T-helper 17 cell (primary cell): ENCODE measurements at regions not wholly inside any gene's neighbourhood (a gene's known extent, or its start where the extent isn't known, plus 50 kb on each side); places are given as distances from the start of the nearest gene placed in this dataset.

Experiments used
- ATAC-seq: fragments of 150-1000 bp; cut with Tn5 transposase; 2 replicates; pipeline ENCODE4 v1.10.0; 2021; ENCODE audit warnings: mild to moderate bottlenecking, moderate library complexity
- DNase-seq, 3 donors: peaks; one replicate each; pipeline versions ENCODE4 v3.0.0 to v3.0.0-alpha.2; 2020 to 2021
- H3K9me3 ChIP-seq: one replicate; pipeline ENCODE4 v1.7.0; 2013; ENCODE audit warnings: low read length, mild to moderate bottlenecking; ENCODE audit not compliant: control insufficient read depth, poor library complexity, severe bottlenecking
- H3K27ac Mint-ChIP-seq: one replicate; pipeline ENCODE4 v1.8.0; 2022; ENCODE audit warnings: mild to moderate bottlenecking, moderate library complexity, mixed read lengths
- H3K27me3 Mint-ChIP-seq: one replicate; pipeline ENCODE4 v1.8.0; 2022; ENCODE audit warnings: mixed read lengths
- H3K36me3 Mint-ChIP-seq: one replicate; pipeline ENCODE4 v1.8.0; 2022; ENCODE audit warnings: low read depth, mixed read lengths
- H3K4me1 Mint-ChIP-seq: one replicate; pipeline ENCODE4 v1.8.0; 2022; ENCODE audit warnings: mild to moderate bottlenecking, mixed read lengths
- H3K4me3 Mint-ChIP-seq: one replicate; pipeline ENCODE4 v1.8.0; 2022; ENCODE audit warnings: mild to moderate bottlenecking, moderate library complexity, mixed read lengths

DNA sequence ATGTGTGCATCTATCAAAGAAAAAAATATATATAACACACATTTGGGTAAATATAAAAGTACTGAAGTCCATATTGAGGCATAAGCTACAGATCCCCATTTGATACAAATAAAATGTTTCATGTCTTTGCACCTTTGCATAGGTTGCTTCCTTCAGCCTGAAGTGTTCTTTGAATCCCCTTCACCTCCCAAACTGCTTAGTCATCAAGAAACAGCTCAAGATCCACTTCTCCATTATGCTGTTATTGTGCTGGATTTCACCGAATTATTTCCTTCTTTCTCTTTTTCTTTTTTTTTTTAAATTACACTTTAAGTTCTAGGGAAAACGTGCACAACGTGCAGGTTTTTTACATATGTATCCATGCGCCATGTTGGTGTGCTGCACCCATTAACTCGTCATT is 419.1 kb downstream of the ENC1 start:
- no peaks in the 10 kb centered on the region for H3K9me3 ChIP-seq
- peaks cover 7% of the 10 kb centered on the region for H3K27me3 Mint-ChIP-seq
- DNase-seq (no peak), ATAC-seq (no peak)
- H3K4me3 Mint-ChIP-seq: no peak overlapping the region
- no peaks in the 10 kb centered on the region for H3K4me1 Mint-ChIP-seq
- H3K36me3 Mint-ChIP-seq: no peaks in the 10 kb centered on the region
- no peak overlapping the region for H3K27ac Mint-ChIP-seq

DNA sequence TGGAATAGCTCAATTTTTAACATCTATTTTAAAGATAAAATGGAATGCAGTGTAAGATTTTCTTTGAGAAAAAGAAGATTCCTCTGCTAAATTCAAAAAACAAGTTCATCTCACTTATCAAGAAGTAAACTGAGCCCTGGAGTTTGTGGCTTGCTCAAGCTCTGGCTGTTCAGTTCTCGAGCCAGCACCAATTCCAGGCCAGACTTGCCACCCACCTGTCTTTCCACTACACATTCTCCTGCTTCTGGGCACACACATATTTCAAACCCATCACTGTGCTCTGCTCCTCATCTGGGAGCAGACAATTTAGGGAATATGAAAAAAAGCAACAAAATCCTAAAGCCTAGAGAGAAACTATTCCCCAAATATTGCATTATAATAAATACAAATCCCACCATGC is 424.5 kb downstream of the ENC1 start:
- Mint-ChIP-seq H3K4me1 (no peaks in the 10 kb centered on the region), H3K27ac (no peak overlapping the region), H3K27me3 (peaks cover 6% of the 10 kb centered on the region), H3K4me3 (no peak overlapping the region), H3K36me3 (no peaks in the 10 kb centered on the region)
- no peaks in the 10 kb centered on the region for H3K9me3 ChIP-seq
- DNase-seq (no peak), ATAC-seq (no peak)

DNA sequence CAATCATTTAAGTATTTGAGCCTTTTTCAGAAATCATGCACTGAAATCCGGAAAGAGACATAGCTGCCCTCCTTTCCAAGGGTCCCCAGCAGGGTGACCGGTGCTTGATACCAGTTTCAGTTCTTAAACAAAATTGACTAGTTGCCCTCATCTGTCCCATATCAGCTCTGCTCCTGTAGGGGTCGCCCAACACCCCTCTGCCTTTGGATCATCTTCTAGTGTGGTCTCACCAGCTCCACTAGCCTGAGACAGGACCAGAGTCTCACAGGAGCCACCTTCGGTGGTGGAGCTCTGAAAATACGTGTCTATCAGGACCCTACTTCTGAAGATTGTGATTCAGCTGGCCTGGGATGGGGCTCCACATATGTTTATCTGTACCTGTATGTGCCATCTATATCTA is 428.2 kb downstream of the ENC1 start:
- H3K4me1 Mint-ChIP-seq: no peaks in the 10 kb centered on the region
- no peak for DNase-seq
- no peak for ATAC-seq

DNA sequence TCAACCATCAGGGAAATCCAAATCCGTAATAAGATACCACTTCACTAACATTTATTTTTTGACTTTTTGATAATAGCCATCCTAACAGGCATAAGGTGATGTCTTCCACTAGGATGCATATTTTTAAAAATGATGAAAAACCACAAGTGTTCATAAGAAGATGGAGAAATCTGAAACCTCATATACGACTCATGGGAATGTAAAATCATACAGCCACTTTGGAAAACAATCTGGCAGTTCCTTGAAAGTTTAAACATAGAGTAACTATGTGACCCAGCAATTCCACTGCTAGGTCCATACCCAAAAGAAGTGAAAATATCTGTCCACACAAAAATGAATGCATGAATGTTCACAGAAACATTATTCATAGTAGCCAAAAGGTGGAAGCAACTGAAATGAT is 431.0 kb downstream of the ENC1 start:
- peaks cover 30% of the 10 kb centered on the region for H3K27me3 Mint-ChIP-seq
- H3K9me3 ChIP-seq: no peaks in the 10 kb centered on the region
- DNase-seq: no peak
- no peaks in the 10 kb centered on the region for H3K36me3 Mint-ChIP-seq
- H3K4me1 Mint-ChIP-seq: no peaks in the 10 kb centered on the region
- no peak overlapping the region for H3K4me3 Mint-ChIP-seq
- no peak overlapping the region for H3K27ac Mint-ChIP-seq
- no peak for ATAC-seq

More for the DNA sequence above, 428.2 kb downstream of the ENC1 start:
- H3K4me3 Mint-ChIP-seq: no peak overlapping the region
- no peaks in the 10 kb centered on the region for H3K9me3 ChIP-seq
- no peaks in the 10 kb centered on the region for H3K36me3 Mint-ChIP-seq
- H3K27ac Mint-ChIP-seq: no peak overlapping the region
- H3K27me3 Mint-ChIP-seq: peaks cover 25% of the 10 kb centered on the region

DNA sequence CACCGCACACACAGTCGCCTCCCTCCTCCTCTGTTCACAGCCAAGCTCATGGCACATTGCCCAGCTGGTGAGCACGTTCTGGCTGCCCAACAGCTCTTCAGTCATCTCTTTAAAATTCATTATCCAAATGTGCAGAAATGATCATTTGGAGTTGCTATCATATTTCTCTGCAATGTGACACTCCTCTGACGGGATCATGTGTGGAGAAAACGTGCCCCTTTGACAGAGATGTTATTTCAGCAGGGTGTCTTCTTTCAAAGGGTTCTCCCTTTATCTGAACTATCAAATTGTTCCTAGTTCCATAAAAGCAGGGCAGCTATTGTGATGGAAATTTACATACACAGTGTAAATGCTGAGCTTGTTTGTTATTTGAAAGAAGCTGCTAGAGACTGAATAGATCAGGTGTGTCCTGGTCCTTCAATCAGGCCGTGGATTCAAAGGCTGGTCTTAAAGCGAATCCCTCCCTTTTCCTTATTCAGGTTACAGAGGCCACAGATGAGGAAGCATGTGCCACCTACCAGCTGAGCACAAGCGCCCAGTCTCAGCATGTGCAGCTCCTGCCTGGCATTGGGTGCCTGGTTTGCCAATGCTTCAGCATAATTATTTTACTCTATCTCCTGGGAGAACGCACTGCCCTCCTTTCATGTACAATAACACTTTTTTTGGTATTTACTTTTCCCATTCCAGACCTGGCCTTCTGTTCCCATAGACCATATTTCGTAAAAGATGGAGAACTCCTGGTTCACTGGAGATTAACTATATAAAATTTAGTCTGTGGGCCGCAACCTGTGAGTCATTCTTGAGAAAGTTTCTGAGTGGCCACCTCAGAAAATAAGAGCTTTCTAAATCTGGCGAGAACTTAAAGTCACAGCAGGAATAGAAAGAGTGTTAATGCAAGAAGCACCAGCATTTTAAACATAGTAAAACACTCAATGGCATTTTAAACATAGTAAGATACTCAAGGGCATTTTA is 433.7 kb downstream of the ENC1 start:
- ATAC-seq (no peak), DNase-seq (no peak)
- Mint-ChIP-seq H3K4me1 (no peaks in the 10 kb centered on the region), H3K27me3 (peaks cover 30% of the 10 kb centered on the region), H3K36me3 (no peaks in the 10 kb centered on the region), H3K27ac (no peak overlapping the region), H3K4me3 (no peak overlapping the region)
- H3K9me3 ChIP-seq: no peaks in the 10 kb centered on the region

DNA sequence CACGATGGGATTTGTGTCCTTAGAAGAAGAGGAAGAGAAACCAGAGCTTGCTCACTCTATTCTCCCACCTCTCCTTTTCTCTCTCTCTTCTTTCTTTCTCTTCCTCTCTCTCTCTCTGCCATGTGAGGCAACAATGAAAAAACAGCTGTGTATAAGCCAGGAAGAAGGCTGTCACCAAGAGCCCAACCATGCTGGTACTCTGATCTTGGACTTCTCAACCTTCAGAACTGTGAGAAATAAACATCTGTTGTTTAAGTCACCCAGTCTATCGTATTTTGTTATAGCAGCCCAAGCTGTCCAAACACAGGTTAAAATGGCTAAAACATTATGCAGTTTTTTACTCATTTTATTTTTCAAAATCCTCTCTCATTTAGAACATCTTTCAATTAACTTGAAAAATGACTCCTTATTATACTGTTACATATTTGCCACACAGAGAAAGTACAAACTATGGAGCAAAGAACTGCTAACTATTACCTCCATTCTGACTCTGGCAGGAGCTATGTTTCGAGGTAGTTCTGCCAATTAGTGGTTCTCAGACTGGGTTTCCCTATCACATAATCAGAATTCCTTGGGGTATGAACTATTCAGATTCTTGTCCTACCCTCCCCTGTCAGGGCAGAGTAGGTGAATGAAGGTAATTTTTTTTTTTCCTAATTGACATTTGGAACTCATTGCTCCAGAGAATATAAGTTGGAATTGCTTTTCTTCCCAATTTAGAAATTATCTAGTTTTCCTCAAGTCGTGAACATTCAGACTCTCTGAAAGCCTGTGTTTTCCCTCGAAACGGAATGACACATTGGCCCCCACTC is 434.6 kb downstream of the ENC1 start:
- Mint-ChIP-seq H3K4me1 (no peaks in the 10 kb centered on the region), H3K4me3 (no peak overlapping the region), H3K36me3 (no peaks in the 10 kb centered on the region), H3K27ac (no peak overlapping the region), H3K27me3 (peaks cover 28% of the 10 kb centered on the region)
- ATAC-seq: no peak
- DNase-seq: no peak
- H3K9me3 ChIP-seq: no peaks in the 10 kb centered on the region

DNA sequence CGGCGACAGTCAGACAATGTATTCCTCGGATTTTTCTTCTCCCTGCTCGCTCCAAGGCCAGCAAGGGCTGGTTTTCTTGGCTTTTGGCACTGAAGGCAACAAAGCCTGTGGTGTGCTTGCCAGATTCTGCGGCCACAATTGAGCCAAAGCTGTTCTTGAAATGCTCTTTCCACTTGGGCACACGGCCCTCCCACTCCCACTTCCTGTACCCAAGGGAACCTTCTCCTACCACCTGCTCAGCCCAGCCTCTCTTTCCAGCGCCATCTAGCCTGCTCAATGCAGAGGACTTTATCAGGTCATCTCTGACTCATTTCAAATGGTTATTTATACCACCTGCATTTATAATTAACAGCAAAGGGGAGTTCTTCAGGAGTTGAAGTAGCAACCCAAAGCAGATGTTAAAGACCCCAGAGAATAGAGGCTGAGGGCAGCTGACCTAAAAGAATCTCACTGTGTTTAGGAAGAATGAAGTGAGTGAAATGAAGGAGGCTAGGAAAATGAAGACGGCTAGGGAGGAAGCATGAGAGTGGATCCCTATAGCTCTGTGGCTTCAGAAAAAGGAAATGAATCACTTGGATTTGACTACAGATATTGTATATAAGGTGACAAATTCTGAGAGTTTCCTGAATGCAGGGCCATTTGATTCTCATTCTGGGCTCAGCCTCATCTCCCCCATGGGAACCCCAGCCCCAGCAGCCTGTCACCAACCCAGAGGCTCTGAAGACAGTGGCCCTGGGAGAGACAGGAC is 439.0 kb downstream of the ENC1 start:
- Mint-ChIP-seq H3K27ac (no peak overlapping the region), H3K4me3 (no peak overlapping the region), H3K4me1 (no peaks in the 10 kb centered on the region), H3K36me3 (no peaks in the 10 kb centered on the region), H3K27me3 (peaks cover 13% of the 10 kb centered on the region)
- ATAC-seq: no peak
- H3K9me3 ChIP-seq: no peaks in the 10 kb centered on the region
- DNase-seq: no peak

DNA sequence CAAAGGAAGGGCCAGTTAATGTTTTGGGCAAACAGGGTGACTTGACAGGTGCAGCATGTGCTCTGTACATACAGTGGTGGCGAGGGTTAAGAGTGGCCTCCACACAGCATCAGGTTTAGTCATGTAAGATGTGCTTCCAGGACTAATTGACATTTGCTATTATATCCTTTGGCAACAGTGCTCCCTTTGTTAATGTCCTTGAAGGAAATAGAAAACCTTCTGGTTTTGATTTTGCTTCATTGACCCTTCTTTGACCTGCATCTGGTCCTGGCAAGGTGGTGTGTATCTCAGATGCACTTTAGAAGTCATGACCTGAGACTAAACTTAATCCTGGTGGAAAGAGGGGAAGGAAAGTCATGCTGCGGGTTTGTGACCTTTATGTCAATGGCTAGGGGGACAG is 440.0 kb downstream of the ENC1 start:
- Mint-ChIP-seq H3K4me3 (no peak overlapping the region), H3K36me3 (no peaks in the 10 kb centered on the region), H3K27ac (no peak overlapping the region), H3K4me1 (no peaks in the 10 kb centered on the region), H3K27me3 (peaks cover 7% of the 10 kb centered on the region)
- no peaks in the 10 kb centered on the region for H3K9me3 ChIP-seq
- DNase-seq (no peak), ATAC-seq (no peak)

DNA sequence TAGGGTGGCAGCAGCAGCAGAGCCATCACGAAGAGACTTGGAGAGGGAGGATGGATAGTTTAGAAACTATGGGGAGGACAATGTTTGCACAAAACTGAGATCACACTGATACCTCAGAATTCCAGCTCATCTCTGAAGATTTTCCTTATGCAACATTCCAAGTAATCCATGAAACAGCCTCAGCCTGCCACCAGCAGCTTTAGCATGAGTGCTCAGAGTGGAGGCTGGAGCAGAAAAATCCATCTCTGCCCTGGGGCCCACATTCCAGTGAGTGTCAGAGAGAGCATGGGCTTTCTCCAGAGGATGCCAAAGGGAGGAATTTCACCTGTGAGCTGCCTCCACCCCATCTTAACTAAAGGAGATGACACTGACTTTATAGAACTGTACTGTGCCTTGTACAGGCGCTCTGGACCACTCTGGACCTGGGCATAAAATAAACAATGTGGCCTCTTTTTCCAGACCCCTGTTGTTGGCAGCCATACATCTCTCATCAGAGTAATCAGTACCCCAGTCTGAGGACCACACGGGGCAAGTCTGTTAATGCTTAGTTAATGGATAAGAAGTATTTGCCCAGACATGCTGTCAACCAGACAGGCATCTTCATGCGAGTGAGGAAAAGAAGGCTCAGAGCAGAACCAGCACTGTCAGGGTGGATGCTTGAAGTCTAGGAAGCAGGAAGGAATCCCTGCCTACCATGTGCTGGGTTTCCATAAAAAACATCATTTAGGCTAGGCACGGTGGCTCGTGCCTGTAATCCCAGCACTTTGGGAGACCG is 440.9 kb downstream of the ENC1 start:
- no peak for ATAC-seq
- H3K36me3 Mint-ChIP-seq: no peaks in the 10 kb centered on the region
- no peak overlapping the region for H3K4me3 Mint-ChIP-seq
- no peaks in the 10 kb centered on the region for H3K4me1 Mint-ChIP-seq
- no peak for DNase-seq
- peaks cover 7% of the 10 kb centered on the region for H3K27me3 Mint-ChIP-seq
- no peaks in the 10 kb centered on the region for H3K9me3 ChIP-seq
- no peak overlapping the region for H3K27ac Mint-ChIP-seq

DNA sequence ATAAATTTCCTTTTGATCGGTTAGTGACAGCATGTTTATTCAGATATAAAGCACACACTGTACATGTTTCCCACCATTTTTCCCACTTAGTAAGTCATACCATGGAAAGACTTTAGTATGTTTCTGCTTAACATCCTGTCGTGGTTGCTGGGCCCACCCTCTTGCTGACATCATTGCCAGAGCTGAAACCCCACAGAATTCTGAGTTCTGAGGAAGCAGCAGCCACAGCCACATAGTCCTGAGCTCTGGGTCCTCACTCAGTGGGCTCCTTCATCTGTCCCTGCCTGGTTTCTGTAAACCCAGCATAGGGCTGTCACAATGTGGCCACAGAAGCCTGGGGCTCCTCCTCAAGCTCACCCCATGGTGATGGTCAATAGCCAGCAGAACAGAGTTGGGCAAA is 441.5 kb downstream of the ENC1 start:
- DNase-seq: no peak
- H3K36me3 Mint-ChIP-seq: no peaks in the 10 kb centered on the region
- ATAC-seq: no peak
- no peak overlapping the region for H3K4me3 Mint-ChIP-seq
- H3K27me3 Mint-ChIP-seq: peaks cover 7% of the 10 kb centered on the region
- no peak overlapping the region for H3K27ac Mint-ChIP-seq
- H3K9me3 ChIP-seq: no peaks in the 10 kb centered on the region
- no peaks in the 10 kb centered on the region for H3K4me1 Mint-ChIP-seq

DNA sequence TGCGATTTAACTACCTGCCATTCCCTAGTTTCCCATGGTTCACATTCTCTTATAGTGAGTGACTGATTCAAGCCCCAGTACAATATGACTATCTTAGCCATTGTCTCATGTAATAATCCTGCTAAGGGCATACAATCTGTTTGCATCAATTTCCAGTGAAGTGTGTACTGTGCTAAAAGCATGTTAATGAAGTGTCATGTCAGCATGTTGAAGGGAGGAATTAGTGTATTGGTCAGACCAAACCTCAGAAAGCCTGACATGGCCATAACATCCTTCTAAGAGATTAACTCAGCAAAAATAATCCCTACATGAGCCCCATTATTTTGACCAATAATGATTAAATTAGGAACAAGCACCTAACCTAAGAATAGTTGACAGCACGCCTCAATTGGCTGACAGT is 442.4 kb downstream of the ENC1 start:
- Mint-ChIP-seq H3K27me3 (peaks cover 8% of the 10 kb centered on the region), H3K27ac (no peak overlapping the region), H3K4me1 (no peaks in the 10 kb centered on the region), H3K4me3 (no peak overlapping the region), H3K36me3 (no peaks in the 10 kb centered on the region)
- DNase-seq (no peak), ATAC-seq (no peak)
- H3K9me3 ChIP-seq: no peaks in the 10 kb centered on the region

DNA sequence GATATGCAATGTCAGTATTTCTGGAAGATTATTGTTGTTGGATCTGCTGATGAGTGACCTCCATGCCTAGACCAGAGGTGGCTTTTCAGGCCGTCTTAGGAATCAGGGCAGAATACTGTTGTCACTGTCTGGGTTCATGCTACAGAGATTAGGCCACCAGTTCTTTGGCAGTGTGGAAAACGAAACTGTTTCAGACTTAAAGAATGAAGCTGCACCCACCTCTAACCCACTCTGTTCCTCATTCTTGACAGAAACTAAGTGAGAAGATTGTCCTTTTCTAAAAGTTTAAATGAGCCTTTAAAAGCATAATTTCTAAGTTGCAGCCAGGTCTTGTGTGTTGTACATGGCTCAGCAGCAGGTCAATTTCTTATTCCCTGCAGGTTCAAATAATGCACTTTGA is 444.3 kb downstream of the ENC1 start:
- peaks cover 24% of the 10 kb centered on the region for H3K27me3 Mint-ChIP-seq
- no peak overlapping the region for H3K27ac Mint-ChIP-seq
- DNase-seq: no peak
- H3K4me3 Mint-ChIP-seq: no peak overlapping the region
- H3K4me1 Mint-ChIP-seq: no peaks in the 10 kb centered on the region
- no peaks in the 10 kb centered on the region for H3K9me3 ChIP-seq
- H3K36me3 Mint-ChIP-seq: no peaks in the 10 kb centered on the region
- ATAC-seq: no peak
